HG02798 (cell line): ENCODE measurements at regions not wholly inside any gene's neighbourhood (a gene's known extent, or its start where the extent isn't known, plus 50 kb on each side); places are given as distances from the start of the nearest gene placed in this dataset.
"Not testable (repeated sequence)": the region's sequence is repeated elsewhere in the genome, so short reads cannot be mapped to it uniquely, and the experiment has no call there.

Experiments
- ATAC-seq: cut with Tn5 transposase; IDR thresholded peaks from one replicate; pipeline ENCODE4 v1.9.1; 2021; ENCODE audit warnings: mild to moderate bottlenecking; ENCODE audit not compliant: unreplicated experiment, poor library complexity

DNA sequence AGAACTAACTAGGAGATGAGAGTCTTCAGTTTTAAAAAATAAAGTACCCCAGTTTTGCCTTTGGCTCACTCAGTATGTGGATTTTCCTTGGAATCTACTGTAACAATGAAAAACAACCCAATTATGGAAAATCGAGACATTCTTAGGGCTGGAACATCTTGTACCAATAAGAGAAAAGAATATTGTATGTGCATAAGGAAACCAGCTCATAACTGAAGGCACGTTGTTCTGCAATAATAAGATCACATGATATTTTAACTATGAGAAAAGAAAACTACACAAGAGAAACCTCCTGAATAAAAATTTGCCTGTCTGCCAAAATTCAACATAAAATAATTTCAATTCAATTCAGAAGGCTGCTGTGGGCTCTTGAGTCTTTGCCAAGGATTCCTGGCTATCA lies 261.8 kb upstream of the EDNRA start:
- no peak for ATAC-seq

DNA sequence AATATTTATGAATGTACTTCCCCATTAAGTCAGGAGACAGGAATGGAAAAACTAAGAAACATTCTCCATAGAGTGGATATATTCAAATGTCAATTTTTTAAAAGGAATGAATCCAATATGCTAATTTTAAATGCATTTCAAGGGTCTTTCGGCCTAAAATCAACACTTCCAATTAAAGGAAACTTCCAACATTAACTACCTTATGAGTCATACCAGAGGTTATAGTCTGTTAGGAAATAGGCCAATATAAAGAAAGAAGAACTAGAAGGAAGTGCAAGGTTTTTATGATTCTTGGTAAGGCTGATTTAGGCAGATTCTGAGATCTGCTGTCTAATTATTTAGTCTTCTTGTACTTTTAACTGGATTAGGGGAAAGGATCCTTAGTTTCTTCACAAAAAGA lies 260.1 kb upstream of the EDNRA start:
- no peak for ATAC-seq

DNA sequence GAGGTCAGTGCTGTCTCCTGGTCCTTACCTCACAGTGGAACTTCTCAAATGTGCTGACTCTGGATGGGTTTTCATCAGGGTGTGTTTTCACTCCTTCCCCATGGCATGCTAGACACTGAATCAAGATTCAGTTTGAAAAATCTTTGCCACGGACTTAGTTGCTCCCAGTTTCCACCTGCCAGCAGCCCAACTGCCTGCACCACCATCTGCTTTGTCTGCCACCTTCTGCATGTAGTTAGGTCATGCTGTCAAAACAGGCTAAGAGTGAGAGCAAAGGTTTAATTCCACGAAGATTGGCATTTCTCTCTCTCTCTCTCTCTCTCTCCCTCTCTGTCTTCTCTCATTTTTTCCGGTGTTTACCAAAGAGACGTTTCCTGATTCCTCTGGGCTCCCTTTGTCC lies 258.0 kb upstream of the EDNRA start:
- no peak for ATAC-seq

DNA sequence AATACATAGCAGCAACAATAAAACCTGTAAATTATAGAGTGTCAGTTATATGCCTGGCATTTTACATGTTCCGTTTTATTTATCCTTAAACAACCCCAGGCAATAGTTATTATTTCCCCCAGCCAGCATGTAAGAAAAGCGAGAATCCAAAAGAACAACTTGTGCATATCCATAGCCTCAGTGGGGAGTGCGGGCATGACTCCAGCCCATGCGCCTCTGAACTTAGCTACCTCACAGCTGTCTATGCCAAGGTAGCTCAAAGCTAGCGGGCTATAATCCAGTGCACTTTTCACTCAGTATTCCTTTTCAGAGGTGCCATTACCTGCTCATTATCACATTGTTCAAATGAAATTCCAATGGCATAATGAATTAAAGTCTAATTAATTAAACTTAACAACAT lies 257.3 kb upstream of the EDNRA start:
- ATAC-seq: no peak

GRCh38 chr4:147236806-147237205 lies 244.1 kb upstream of the EDNRA start:
- no peak for ATAC-seq

DNA sequence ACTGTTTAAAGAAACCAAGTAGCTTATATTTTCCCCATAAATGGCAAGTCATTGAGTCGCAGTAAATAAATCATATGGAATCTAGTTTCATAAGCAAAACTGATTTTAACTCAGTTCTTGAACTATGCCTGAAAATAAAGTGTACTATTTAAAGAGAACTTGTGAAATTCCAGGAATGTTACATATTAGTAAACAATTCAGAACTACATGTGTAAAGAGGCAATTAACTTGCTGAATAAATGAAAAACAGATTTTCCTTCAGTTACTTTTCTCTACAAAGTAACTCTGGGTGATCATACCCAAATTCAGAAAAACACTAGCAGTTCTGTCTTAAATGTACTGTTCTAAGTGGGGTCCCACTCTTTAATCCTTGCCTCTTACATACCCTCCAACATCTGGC lies 236.1 kb upstream of the EDNRA start:
- ATAC-seq: no peak

DNA sequence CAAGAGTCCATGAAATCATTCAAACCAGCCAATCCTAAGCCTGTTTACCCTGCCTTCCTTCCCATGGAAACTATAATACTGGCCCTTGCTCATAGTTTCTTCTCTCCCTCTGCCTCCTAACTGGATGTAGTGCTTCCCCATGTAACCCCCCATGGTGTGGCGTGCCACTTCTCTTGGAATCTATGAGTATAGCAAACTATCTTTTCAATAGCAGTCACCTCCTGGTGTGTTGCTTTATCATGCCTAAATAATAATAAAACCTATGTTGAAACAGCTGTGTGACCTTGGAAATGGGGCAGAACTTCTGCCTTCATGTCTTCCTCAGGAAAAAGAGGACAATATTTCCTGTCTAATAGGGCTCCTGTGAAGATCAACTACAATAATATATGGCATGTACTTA lies 234.8 kb upstream of the EDNRA start:
- no peak for ATAC-seq

- ATAC-seq: not testable (repeated sequence)
Measured at GRCh38 chr4:147246528-147246927, 234.4 kb upstream of the EDNRA start.

DNA sequence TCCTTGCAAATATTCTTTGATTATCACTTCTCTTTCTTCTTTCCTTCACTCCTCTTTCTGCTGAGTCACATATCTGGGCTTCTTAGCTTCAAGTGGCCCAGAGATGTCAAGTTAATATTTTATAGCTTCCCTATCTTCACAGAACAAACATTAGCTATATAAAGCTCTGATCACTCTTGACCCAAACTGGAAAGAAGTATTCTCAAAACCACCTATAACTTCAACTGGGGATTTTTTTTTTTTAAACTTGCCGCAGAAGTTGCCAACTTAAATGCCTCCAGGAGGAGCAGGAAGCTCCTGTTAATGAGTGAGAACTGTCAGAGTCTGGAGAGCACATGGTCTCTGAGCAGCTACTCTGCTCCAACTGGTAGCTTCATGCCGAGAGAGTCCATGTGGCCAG lies 233.3 kb upstream of the EDNRA start:
- no peak for ATAC-seq

DNA sequence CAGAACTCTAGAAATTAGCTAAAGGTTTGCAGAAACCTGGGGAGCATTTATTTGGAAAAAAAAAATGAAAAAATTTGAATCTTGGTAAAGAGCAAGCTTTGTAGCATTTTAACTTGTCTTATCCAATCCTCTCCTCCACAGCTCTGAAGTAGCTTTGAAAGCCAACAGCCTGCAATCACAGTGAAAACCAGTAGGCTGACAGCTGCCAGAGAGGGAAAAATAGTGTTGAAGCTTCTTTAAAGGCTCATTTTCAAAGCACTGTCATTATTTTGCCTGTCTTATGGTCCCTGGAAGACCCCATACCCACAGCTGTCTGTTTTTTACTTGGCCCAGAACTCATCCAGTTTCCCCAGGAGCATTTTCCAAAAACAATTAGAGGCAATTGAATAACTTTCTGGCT lies 230.8 kb upstream of the EDNRA start:
- ATAC-seq: no peak

DNA sequence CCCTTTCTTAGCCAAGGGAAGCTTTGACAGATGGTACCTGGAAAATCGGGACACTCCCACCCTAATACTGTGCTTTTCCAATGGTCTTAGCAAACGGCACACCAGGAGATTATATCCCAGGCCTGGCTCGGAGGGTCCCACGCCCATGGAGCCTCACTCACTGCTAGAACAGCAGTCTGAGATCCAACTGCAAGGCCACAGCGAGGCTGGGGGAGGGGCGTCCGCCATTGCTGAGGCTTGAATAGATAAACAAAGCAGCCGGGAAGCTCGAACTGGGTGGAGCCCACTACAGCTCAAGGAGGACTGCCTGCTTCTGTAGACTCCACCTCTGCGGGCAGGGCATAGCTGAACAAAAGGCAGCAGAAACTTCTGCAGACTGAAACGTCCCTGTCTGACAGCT lies 225.6 kb upstream of the EDNRA start:
- ATAC-seq: not testable (repeated sequence)

DNA sequence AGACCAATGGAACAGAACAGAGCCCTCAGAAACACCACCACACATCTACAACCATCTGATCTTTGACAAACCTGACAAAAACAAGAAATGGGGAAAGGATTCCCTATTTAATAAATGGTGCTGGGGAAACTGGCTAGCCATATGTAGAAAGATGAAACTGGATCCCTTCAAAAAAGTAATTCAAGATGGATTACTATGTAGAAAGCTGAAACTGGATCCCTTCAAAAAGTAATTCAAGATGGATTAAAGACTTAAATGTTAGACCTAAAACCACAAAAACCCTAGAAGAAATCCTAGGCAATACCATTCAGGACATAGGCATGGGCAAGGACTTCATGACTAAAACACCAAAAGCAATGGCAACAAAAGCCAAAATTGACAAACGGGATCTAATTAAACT lies 221.6 kb upstream of the EDNRA start:
- not testable (repeated sequence) for ATAC-seq

GRCh38 chr4:147284256-147284835 lies 196.6 kb upstream of the EDNRA start:
- no peak for ATAC-seq

DNA sequence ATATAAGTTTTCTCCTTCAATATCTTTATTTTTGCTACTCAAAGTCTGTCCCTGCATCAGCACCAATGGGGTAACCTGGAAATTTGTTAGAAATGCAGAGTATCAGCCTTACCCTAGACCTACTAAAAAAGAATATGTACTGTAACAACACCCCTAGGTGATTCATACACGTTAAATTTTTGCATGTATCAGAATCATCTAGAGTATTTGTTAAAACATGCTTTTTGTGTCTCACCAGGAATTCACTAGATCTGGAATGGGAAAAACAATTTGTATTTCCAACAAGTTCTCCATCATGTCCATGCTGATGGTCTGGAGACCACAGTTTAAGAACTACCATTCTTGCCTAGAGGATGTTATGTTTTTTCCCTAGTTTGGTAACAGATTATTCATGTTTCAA lies 196.0 kb upstream of the EDNRA start:
- no peak for ATAC-seq

DNA sequence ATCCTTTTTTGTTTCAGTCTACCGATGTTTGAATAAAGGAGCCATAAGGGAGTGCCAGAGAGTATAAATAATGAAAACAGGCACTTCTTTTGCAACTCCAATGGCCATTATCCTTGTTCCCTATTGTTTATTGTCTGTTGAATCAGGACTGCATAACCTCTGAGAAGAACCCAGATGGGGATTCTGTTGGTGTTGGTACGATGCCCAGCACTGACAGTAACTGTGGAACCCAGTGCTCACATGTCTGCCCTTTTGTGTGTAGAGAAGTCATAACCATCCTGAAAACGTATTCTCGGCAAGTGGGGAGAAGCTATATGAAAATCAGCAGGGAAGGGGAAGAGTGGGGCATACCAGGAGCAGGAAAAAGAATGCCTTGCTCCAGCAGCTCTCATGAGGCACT lies 195.1 kb upstream of the EDNRA start:
- no peak for ATAC-seq

DNA sequence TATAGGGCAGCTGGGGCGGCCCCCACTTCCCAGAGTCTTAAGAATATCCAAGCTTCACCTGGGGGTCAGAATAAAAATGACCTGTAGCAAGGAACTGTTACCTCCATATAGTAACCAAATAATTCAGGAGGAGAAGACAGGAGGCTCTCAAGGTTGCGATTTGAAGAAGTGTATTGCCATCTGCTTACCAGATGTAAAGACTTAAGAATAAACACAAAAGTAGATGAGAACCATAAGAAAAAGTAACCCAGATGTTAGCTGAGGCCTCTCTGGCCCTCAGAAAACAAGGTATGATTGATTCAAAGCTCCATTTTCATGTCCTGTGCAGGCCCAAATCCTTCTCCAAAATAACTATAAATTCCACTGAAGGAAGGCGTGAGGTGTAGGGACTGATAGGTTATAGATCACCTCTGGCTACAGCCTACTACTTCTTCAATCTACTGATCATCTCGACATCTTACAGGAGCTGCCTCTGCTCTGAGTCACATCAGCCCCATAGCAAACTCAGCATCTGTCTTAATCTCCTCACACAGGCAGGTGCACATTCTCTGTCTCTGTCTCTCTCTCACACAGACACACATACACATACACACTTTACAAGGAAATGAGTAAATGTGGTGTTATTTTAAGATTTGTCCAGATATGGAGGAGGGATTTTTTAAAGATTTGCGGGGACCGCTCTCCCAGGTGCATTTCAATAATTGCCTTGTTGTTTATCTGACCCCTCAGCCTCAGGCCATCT lies 193.9 kb upstream of the EDNRA start:
- ATAC-seq: no peak

GRCh38 chr4:147287588-147287890 lies 193.4 kb upstream of the EDNRA start:
- no peak for ATAC-seq

DNA sequence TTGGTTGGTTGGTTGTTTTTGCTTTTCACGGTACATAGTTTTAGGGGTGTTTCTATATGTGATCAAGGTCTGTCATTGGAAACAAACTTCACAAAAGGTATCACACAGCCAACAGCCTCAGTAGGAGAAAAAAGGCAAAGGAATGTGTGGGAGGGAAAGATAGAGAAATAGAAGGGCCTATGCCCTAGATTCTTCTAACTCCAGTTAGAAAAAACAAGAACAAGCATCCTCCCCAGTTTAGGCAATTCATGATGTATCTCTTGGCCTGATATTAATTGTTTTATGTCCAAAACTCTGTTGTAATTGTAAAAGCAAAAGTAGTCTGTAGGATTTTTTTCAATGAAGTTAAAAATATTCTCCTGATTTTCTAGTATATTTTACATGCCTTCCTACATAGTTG lies 192.4 kb upstream of the EDNRA start:
- no peak for ATAC-seq

GRCh38 chr4:147289181-147289580 lies 191.7 kb upstream of the EDNRA start:
- ATAC-seq: no peak

DNA sequence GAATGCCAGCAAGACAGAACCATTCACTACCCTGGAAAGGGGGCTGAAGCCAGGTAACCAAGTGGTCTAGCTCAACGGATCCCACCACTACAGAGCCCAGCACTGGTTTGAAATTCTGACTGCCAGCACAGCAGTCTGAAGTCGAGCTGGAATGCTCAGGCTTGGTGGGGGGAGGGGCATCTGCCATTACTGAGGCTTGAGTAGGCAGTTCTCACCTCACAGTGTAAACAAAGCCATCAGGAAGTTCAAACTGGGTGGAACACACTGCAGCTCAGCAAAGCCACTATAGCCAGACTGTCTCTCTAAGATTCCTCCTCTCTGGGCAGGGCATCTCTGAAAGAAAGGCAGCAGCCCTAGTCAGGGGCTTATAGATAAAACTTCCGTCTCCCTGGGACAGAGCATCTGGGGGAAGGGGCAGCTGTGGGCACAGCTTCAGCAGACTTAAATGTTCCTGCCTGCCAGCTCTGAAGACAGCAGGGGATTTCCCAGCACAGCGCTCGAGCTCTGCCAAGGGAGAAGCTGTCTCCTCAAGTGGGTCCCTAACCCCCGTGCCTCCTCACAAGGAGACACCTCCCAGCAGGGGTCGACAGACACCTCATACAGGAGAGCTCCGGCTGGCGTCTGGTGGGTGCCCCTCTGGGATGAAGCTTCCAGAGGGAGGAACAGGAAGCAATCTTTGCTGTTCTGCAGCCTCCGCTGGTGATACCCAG lies 188.1 kb upstream of the EDNRA start:
- ATAC-seq: not testable (repeated sequence)

DNA sequence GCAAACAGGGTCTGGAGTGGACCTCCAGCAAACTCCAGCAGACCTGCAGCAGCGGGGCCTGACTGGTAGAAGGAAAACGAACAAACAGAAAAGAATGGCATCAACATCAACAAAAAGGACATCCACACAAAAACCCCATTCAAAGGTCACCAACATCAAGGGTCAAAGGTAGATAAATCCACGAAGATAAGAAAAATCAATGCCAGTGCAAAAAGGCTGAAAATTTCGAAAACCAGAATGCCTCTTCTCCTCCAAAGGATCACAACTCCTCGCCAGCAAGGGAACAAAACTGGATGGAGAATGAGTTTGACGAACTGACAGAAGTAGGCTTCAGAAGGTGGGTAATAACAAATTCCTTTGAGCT lies 187.6 kb upstream of the EDNRA start:
- ATAC-seq: not testable (repeated sequence)

DNA sequence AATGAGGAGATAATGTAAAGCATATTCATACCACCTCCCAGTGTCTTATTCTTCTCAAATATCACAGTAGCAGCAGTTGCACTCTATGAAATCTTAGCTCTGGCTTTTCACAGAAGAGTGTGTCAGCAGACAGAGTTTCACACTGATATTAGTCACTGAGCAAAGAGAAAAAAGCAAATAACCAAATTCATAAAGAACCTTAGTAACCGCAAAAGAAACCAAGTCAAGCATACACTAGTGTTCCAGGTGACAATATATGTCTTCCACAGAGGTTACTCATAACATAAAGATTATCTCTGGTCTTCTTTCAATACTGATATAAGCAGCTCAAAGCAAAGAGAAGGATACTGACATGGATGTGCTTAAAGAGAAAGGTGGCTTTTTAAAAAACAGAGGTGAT lies 181.7 kb upstream of the EDNRA start:
- no peak for ATAC-seq
